ENCODE measurements at regions not wholly inside any gene's neighbourhood (a gene's known extent, or its start where the extent isn't known, plus 50 kb on each side); places are given as distances from the start of the nearest gene placed in this dataset.

GRCh38 chr2:217110550-217110949 lies 250.7 kb upstream of the TNP1 start:
- Histone ChIP-seq H3K27ac (ENCODE audit: control insufficient read depth, insufficient read depth, low read length) (no peak overlapping the region), H2AFZ (ENCODE audit: control insufficient read depth, low read length) (no peak overlapping the region), H3K9me1 (ENCODE audit: control insufficient read depth, extremely low read depth, insufficient read depth, low read length) (no peaks in the 10 kb centered on the region), H3K4me1 (ENCODE audit: control insufficient read depth, extremely low read depth, insufficient read depth, low read length) (peaks cover 31% of the 10 kb centered on the region), H3K4me3 (ENCODE audit: control insufficient read depth in 2 of 3, extremely low read depth in 1 of 3, insufficient read depth in 2 of 3, low read depth in 1 of 3, low read length in 3 of 3) (no peak overlapping the region), H3K27me3 (ENCODE audit: control insufficient read depth, extremely low read depth, insufficient read depth, low read length) (no peaks in the 10 kb centered on the region), H3K9me3 (ENCODE audit: control insufficient read depth, low read depth, low read length) (no peaks in the 10 kb centered on the region), H3K36me3 (ENCODE audit: control insufficient read depth in 2 of 2, extremely low read depth in 1 of 2, insufficient read depth in 2 of 2, low read length in 2 of 2) (no peaks in the 10 kb centered on the region), H3K4me2 (ENCODE audit: control insufficient read depth, extremely low read depth, insufficient read depth, low read depth, low read length) (no peak overlapping the region), H3K79me2 (ENCODE audit: control insufficient read depth, insufficient read depth, low read length) (no peaks in the 10 kb centered on the region), H4K20me1 (ENCODE audit: control insufficient read depth, extremely low read depth, insufficient read depth, low read length) (no peaks in the 10 kb centered on the region), H3K9ac (ENCODE audit: control insufficient read depth, extremely low read depth, insufficient read depth, low read length) (no peak overlapping the region)
- no peak for DNase-seq (ENCODE audit: low read depth, low spot score)
- FAIRE-seq, result no peak
- TF ChIP-seq EZH2 (IDR thresholded peaks at IDR 0.05; ENCODE audit: low read length), result no peak
- TF ChIP-seq CTCF (optimal IDR thresholded peaks at IDR 0.05 in 1 of 3, IDR thresholded peaks at IDR 0.05 in 1 of 3, conservative IDR thresholded peaks at IDR 0.05 in 1 of 3; ENCODE audit: extremely low read depth in 1 of 3, insufficient read depth in 2 of 3, low read length in 3 of 3), result no peak
- dilution Hi-C loops (cut with MboI; ENCODE audit: extremely low pct_ligation_motif_present, low sequenced_read_pairs), result no loop called here

DNA sequence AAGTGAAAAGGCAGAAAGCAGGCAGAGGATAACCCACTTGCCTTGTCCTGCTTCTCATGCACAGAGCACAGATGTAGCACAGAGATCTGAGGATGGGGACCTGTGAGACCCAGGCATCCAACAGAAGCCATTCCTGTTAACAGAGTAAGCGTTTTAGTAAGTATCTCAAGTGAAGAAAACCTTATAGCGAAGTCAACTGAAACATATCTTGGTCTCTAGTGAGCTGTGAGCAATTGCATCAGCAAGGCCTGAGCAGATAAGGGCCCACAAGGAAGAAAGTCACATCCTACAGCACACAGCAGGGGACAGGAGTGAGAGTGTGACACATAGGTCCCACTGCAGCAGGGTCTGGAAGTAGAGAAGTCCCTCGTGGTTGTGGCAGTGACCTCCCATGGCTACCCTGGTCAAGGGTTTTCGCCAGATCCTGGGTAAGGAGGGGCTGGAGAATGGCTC lies 248.7 kb upstream of the TNP1 start:
- no peak overlapping the region for H3K4me2 ChIP-seq (ENCODE audit: control insufficient read depth, extremely low read depth, insufficient read depth, low read depth, low read length)
- TF ChIP-seq EZH2 (IDR thresholded peaks at IDR 0.05; ENCODE audit: low read length) (no peak), CTCF (optimal IDR thresholded peaks at IDR 0.05 in 1 of 3, IDR thresholded peaks at IDR 0.05 in 1 of 3, conservative IDR thresholded peaks at IDR 0.05 in 1 of 3; ENCODE audit: extremely low read depth in 1 of 3, insufficient read depth in 2 of 3, low read length in 3 of 3) (no peak)
- no peaks in the 10 kb centered on the region for H3K9me1 ChIP-seq (ENCODE audit: control insufficient read depth, extremely low read depth, insufficient read depth, low read length)
- no peaks in the 10 kb centered on the region for H3K27me3 ChIP-seq (ENCODE audit: control insufficient read depth, extremely low read depth, insufficient read depth, low read length)
- no peak overlapping the region for H2AFZ ChIP-seq (ENCODE audit: control insufficient read depth, low read length)
- dilution Hi-C loops (cut with MboI; ENCODE audit: extremely low pct_ligation_motif_present, low sequenced_read_pairs), result no loop called here
- H3K4me3 ChIP-seq (ENCODE audit: control insufficient read depth in 2 of 3, extremely low read depth in 1 of 3, insufficient read depth in 2 of 3, low read depth in 1 of 3, low read length in 3 of 3), result no peak overlapping the region
- H3K79me2 ChIP-seq (ENCODE audit: control insufficient read depth, insufficient read depth, low read length), result no peaks in the 10 kb centered on the region
- FAIRE-seq (no peak), DNase-seq (ENCODE audit: low read depth, low spot score) (no peak)
- H3K4me1 ChIP-seq (ENCODE audit: control insufficient read depth, extremely low read depth, insufficient read depth, low read length), result peaks cover 50% of the 10 kb centered on the region
- no peaks in the 10 kb centered on the region for H4K20me1 ChIP-seq (ENCODE audit: control insufficient read depth, extremely low read depth, insufficient read depth, low read length)
- no peaks in the 10 kb centered on the region for H3K36me3 ChIP-seq (ENCODE audit: control insufficient read depth in 2 of 2, extremely low read depth in 1 of 2, insufficient read depth in 2 of 2, low read length in 2 of 2)
- no peak overlapping the region for H3K27ac ChIP-seq (ENCODE audit: control insufficient read depth, insufficient read depth, low read length)
- H3K9ac ChIP-seq (ENCODE audit: control insufficient read depth, extremely low read depth, insufficient read depth, low read length), result no peak overlapping the region
- no peaks in the 10 kb centered on the region for H3K9me3 ChIP-seq (ENCODE audit: control insufficient read depth, low read depth, low read length)

All from keratinocyte (primary cell).